GM10266 (cell line): ENCODE measurements at regions not wholly inside any gene's neighbourhood (a gene's known extent, or its start where the extent isn't known, plus 50 kb on each side); places are given as distances from the start of the nearest gene placed in this dataset.

ENCODE experiments used
- DNase-seq: peaks from one replicate; pipeline ENCODE4 v3.0.0; 2012; ENCODE audit errors: extremely low spot score
- CTCF ChIP-seq: IDR thresholded peaks from 2 replicates; pipeline ENCODE4 v1.5.1; 2012; ENCODE audit warnings: mild to moderate bottlenecking, low read depth; ENCODE audit not compliant: control insufficient read depth, insufficient read depth; ENCODE audit errors: missing control alignments

- TF ChIP-seq CTCF: no peak
- DNase-seq: no peak
These were observed 56.6 kb upstream of the BEX4 start for GRCh38 chrX:103158317-103158621.

- peak; percentile 12 for DNase-seq
- peak; percentile 47 for TF ChIP-seq CTCF
These were observed 57.2 kb upstream of the BEX4 start for GRCh38 chrX:103157496-103158316.

GRCh38 chrX:103155201-103155600, 59.7 kb upstream of the BEX4 start:
- no peak for DNase-seq
- no peak for TF ChIP-seq CTCF

- no peak for TF ChIP-seq CTCF
- DNase-seq: no peak
These were observed 60.7 kb upstream of the NXF3 start for GRCh38 chrX:103153661-103154060.

GRCh38 chrX:103151799-103152198, 58.9 kb upstream of the NXF3 start:
- no peak for DNase-seq

GRCh38 chrX:103149652-103150051, 56.7 kb upstream of the NXF3 start:
- no peak for TF ChIP-seq CTCF
- DNase-seq: no peak

More at GRCh38 chrX:103151799-103152198, 58.9 kb upstream of the NXF3 start:
- TF ChIP-seq CTCF: no peak

GRCh38 chrX:103148075-103148474, 55.1 kb upstream of the NXF3 start:
- no peak for DNase-seq
- TF ChIP-seq CTCF: no peak
